ENCODE measurements at regions not wholly inside any gene's neighbourhood (a gene's known extent, or its start where the extent isn't known, plus 50 kb on each side); places are given as distances from the start of the nearest gene placed in this dataset.
"Not testable (repeated sequence)": the region's sequence is repeated elsewhere in the genome, so short reads cannot be mapped to it uniquely, and the experiment has no call there.

- TF ChIP-seq YY1 (IDR thresholded peaks at IDR 0.05; ENCODE audit: insufficient read depth, insufficient read length); ZNF274 (IDR thresholded peaks at IDR 0.05; ENCODE audit: low read depth, low read length); SUZ12 (IDR thresholded peaks at IDR 0.05; ENCODE audit: extremely low read depth, insufficient read depth, insufficient read length): not testable (repeated sequence)
These were observed 152.2 kb upstream of the FAM20C start for GRCh38 chr7:39984-40740.
